Choroid plexus epithelial cell (primary cell): ENCODE measurements at regions not wholly inside any gene's neighbourhood (a gene's known extent, or its start where the extent isn't known, plus 50 kb on each side); places are given as distances from the start of the nearest gene placed in this dataset.
"Not testable (repeated sequence)": the region's sequence is repeated elsewhere in the genome, so short reads cannot be mapped to it uniquely, and the experiment has no call there.

Experiments used
- DNase-seq: peaks from one replicate; pipeline ENCODE4 v3.0.0-alpha.2; 2010; ENCODE audit warnings: low read depth
- H3K4me3 ChIP-seq: 2 replicates; pipeline ENCODE4 v1.5.1; 2011; ENCODE audit warnings: low read depth, mild to moderate bottlenecking, control low read depth, low read length, moderate library complexity
- TF ChIP-seq, protein P1 (sequence below): conservative IDR thresholded peaks from 2 replicates; pipeline ENCODE4 v1.5.1; 2011; ENCODE audit warnings: low read depth, mild to moderate bottlenecking, control low read depth, inconsistent platforms, low read length, moderate library complexity

DNA sequence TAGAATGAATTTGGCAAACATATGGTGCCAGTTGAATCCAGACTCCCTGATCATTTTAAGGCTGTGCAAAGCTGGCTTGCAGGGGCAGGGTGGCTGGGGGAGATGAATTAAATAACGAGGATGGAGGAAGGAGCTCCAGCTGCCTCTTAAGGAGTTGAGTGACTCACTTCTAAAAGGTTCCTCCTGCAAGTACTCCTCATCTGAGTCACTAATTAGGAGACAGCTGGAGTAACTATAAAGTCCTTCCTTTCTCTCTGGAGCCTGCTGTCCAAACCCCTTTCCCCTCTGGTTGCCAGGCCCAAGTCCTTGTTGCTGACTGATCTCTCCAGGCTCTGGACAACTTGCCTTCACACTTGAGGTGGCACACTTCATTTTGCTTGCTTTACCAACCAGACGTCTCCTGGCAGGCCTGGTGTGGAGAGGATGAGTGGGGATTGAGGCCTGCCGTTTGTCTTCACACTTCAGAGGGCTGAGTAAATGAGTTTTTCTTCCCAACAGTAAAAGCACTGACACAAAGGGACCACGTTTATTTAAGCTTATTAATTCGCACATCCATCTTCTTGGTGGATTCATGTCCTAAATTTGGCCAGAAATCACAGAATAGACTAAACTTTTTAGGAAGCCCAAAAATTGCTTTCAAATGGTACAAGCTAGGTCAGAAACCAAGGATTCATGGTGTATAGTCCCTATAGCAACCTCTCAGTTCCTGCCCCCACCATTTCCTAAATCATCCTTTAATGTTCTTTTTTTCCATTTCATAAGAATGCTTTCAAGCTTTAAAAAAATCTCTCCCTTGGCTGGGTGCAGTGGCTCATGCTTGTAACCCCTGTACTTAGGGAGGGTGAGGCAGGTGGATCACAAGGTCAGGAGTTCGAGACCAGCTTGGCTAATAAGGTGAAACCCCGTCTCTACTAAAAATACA is 90.5 kb upstream of the MYRIP start:
- TF ChIP-seq, protein P1, sequence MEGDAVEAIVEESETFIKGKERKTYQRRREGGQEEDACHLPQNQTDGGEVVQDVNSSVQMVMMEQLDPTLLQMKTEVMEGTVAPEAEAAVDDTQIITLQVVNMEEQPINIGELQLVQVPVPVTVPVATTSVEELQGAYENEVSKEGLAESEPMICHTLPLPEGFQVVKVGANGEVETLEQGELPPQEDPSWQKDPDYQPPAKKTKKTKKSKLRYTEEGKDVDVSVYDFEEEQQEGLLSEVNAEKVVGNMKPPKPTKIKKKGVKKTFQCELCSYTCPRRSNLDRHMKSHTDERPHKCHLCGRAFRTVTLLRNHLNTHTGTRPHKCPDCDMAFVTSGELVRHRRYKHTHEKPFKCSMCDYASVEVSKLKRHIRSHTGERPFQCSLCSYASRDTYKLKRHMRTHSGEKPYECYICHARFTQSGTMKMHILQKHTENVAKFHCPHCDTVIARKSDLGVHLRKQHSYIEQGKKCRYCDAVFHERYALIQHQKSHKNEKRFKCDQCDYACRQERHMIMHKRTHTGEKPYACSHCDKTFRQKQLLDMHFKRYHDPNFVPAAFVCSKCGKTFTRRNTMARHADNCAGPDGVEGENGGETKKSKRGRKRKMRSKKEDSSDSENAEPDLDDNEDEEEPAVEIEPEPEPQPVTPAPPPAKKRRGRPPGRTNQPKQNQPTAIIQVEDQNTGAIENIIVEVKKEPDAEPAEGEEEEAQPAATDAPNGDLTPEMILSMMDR: no peak
- no peak for DNase-seq
- H3K4me3 ChIP-seq: no peak overlapping the region

DNA sequence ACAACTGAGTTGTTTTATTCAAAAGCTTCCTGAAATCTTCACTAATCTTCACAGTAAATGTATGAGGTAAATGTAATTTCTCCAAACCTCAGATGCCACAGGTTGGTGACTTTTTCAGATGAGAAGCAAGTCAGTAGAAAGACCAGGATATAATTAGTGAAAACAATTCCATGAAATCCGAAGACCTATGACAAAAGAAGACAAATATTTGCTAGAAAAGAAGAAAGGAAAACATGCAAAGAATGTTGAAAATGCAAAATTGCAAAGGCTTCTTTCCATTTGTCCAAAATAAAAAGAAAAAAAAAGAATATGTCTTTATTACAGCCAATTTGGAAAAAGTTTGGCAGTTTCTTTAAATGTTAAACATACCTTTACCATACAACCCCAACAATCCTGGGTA is 88.3 kb upstream of the MYRIP start:
- DNase-seq: no peak
- TF ChIP-seq, protein P1: no peak
- no peak overlapping the region for H3K4me3 ChIP-seq

DNA sequence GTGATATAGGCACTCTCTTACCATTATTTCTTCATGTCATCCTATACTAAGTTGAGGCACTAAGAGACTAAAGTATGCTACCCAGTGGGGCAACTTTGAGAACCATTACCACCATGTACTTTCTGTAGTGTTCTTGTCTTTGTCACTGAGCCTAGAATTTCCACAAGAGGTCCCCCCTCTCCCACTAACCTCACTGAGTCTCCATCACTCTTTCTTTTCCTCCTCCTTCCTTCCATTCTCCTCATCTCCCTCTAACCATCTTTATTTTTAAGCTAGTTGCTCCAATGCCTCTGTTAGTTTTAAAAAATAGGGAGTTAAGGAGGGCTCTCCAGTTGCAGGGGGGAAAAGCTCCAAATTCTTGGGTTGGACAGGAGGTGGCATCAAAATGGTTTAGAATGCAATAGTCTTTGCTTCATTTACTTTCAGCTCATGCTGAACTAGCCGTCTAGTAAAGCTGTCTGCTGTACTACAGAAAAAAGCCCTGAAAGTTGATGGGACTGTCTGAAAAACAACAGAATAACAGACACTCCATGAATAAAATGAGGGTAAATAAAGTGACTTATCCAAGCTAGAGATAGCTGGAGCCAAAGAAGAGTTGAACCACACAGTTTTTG is 85.1 kb upstream of the MYRIP start:
- TF ChIP-seq, protein P1: peak; percentile 15
- H3K4me3 ChIP-seq: no peak overlapping the region
- no peak for DNase-seq

DNA sequence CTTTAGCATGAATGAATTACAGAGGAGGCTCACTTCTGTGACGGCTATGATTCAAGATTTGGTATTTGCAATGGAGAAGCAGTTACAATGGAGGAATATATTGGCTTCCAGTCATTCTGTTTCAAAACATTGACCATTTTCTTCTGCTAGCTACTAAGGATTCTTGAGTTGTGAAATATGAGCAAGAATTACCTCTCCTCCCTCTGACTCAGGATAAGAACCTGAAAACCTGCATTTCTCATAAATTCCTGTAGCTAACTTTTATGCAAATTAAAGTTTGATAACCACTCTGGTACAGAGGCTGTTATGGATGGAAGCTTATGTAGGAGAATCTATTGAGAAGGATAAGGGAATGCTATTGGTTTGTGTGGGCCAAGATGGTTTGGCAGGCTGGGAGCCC is 84.1 kb upstream of the MYRIP start:
- no peak for DNase-seq
- TF ChIP-seq, protein P1: no peak
- no peak overlapping the region for H3K4me3 ChIP-seq

DNA sequence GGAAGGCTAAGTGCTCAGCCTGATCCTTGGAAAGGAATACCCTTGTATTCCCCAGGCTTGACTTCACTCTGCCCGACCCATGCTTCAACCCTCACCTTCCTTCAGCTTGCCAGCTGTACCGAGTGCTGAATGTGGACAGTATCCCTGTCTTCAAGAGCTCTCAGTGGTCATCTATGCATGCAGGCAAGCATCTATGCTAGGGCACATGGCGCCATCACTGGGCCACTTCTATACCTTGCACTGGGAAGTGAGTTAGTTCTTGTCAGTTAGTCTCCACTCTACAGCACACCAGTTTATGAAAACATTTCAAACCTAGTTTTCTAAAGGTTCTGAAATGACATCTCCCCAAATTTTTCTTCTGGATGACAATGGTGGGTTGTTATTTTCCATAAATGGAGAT is 82.0 kb upstream of the MYRIP start:
- DNase-seq: no peak
- no peak overlapping the region for H3K4me3 ChIP-seq
- TF ChIP-seq, protein P1: no peak

DNA sequence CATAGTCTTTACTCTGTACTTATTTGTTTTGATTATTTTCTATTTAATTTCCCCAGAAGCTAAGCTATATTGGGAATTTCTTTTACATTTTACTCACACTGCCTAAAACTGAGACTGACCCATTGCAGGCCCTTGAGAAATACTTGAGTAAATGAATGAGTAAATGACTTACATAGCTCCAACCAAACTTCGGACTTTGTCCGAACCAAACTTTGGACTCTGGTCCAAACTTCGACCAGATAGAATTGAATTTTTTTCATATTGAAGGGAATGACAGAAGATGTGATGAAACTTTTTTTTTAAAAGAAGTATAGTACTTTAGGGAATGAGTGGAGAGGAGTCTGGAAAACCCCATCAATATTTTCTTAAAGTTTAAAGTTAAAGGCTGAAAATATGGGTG is 75.6 kb upstream of the MYRIP start:
- DNase-seq: no peak
- TF ChIP-seq, protein P1: no peak
- no peak overlapping the region for H3K4me3 ChIP-seq

DNA sequence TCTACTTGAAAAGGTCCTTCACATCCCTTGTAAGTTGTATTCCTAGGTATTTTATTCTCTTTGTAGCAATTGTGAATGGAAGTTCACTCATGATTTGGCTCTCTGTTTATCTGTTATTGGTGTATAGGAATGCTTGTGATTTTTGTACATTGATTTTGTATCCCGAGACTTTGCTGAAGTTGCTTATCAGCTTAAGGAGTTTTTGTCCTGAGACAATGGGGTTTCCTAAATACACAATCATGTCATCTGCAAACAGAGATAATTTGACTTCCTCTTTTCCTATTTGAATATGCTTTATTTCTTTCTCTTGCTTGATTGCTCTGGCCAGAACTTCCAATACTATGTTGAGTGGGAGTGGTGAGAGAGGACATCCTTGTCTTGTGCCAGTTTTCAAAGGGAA is 69.8 kb upstream of the MYRIP start:
- not testable (repeated sequence) for DNase-seq, H3K4me3 ChIP-seq
